Activated naive CD4-positive, alpha-beta T cell treated with anti-CD3 and anti-CD28 coated beads, Interleukin-2, amount 50 U/mL, for 72 hours (primary cell): ENCODE measurements at regions not wholly inside any gene's neighbourhood (a gene's known extent, or its start where the extent isn't known, plus 50 kb on each side); places are given as distances from the start of the nearest gene placed in this dataset.
A peak's percentile ranks its signal among the peaks of the same experiment; 100 is the strongest.
"Not testable (repeated sequence)": the region's sequence is repeated elsewhere in the genome, so short reads cannot be mapped to it uniquely, and the experiment has no call there.

Experiments
- ATAC-seq, 2 donors: fragments of 150-1000 bp; cut with Tn5 transposase; 2 replicates each; pipeline ENCODE4 v1.10.0; 2021; ENCODE audit warnings: mild to moderate bottlenecking in 2 of 2, moderate library complexity in 2 of 2
- DNase-seq, 2 donors: peaks; one replicate each; pipeline ENCODE4 v3.0.0; 2021 to 2022; ENCODE audit warnings: low spot score in 2 of 2
- H3K27ac Mint-ChIP-seq, 2 donors: one replicate each; pipeline ENCODE4 v1.8.0; 2022; ENCODE audit warnings: mild to moderate bottlenecking in 2 of 2, mixed read lengths in 2 of 2
- H3K36me3 Mint-ChIP-seq, 2 donors: one replicate each; pipeline ENCODE4 v1.8.0; 2022; ENCODE audit warnings: mixed read lengths in 2 of 2
- H3K9me3 Mint-ChIP-seq, 2 donors: one replicate each; pipeline ENCODE4 v1.8.0; 2022; ENCODE audit warnings: mixed read lengths in 2 of 2

DNA sequence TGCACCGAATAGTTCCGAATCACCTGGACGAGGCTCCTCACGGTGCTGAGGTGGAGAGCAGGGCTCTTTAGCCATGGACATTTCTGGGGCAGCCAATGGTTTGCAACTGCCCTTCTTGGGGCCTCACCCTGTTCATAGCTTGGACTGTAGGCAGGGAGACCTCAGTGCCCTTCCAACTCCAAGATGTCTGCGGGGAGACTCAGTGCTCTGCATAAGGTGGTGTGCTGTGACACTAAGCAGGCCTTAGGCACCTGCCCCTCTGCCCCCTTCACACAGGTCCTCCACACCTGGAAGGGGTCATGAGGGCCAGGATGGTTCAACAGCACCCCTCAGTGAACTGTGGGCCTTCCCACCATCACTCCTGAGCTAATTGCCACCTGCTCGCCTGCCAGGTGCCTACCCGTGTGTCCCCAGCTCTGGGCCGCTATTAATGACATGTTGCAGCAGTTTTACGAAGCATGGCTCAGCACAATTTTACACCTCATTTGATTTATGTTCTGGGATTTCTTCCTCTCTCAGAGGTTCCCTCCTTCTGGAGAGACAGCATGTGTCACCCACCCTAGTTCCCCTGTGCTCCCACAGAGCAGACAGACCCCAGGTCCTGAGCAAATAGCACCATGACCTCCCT lies 101.2 kb upstream of the SMAD3 start:
- ATAC-seq (no peak), DNase-seq (no peak)
- H3K36me3 Mint-ChIP-seq, result no peaks in the 10 kb centered on the region
- no peaks in the 10 kb centered on the region for H3K9me3 Mint-ChIP-seq
- H3K27ac Mint-ChIP-seq, result no peak overlapping the region

DNA sequence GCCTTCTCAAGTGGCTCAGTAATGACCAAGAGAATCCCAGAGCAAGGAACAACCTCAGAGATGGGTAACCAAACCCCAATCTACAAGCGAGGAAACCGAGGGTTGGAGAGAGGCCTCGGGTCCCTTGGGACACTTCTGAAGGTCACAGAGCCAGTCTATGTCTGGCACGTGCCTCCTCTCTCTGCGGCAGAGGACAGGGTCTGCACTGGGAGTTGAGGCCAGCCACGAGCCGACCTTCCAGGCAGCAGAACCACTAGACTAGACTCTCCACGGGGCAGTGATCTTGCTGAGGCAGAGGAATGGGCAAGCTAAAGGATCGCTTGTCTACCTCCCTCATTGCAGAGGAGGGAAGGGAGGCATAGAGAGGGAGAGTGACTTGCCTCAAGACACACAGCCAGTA lies 100.6 kb upstream of the SMAD3 start:
- H3K9me3 Mint-ChIP-seq, result no peaks in the 10 kb centered on the region
- no peaks in the 10 kb centered on the region for H3K36me3 Mint-ChIP-seq
- no peak for ATAC-seq
- H3K27ac Mint-ChIP-seq, result peak overlapping the region in 1 of 2 donors; percentile 22
- DNase-seq, result no peak

DNA sequence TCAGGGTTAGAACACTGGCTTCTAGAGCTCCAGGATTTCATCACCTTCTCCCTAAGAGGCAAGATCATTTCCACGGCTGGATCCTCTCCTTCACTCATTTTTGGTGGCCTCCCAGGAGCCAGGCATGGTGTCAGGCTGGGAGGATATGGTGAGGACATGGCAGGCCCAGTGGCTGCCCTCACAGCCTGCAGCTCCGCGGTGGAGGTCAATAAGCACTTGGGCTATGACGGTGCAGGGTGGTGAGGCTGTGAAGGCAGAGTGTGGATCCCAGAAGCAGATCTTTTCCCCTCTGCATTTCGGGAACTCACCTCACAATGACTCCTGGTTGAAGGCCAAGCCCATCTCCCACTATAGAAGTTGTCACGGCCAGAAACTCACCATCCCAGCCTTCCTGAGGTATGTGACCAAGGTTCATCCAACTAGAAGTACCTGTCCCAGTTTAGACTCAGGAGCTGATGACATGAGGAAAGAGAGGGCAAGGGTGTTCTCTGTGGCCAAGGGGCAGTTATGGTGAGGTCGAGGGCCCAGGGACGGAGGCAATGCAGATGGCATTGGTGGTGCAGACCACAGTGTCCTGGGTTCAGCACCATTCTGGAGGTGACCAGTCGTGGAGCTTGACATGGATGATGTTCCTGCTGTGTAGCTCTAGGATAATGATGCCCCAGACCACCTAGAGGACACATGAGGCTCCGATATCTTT lies 100.1 kb upstream of the SMAD3 start:
- H3K9me3 Mint-ChIP-seq, result no peaks in the 10 kb centered on the region
- H3K27ac Mint-ChIP-seq, result peak overlapping the region in 1 of 2 donors; percentile 22
- H3K36me3 Mint-ChIP-seq, result no peaks in the 10 kb centered on the region
- DNase-seq (no peak), ATAC-seq (no peak)

DNA sequence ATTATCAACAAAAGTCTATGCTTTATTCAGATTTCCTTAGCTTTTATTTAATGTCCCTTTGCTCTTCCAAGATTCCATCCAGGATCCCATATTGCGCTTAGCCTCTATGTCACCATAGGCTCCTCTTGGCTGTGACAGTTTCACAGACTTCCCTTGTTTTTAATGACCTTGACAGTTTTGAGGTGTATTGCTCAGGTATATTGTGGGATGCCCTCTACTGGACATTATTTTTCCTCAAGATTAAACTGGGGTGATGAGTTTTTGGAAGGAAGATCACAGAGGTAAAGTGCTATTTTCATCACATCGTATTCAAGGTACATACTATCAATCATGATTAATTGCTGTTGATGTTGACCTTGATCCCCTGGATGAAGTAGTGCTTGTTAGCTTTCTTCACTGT lies 99.1 kb upstream of the SMAD3 start:
- Mint-ChIP-seq H3K27ac (no peak overlapping the region), H3K9me3 (no peaks in the 10 kb centered on the region), H3K36me3 (no peaks in the 10 kb centered on the region)
- no peak for DNase-seq
- ATAC-seq, result no peak

DNA sequence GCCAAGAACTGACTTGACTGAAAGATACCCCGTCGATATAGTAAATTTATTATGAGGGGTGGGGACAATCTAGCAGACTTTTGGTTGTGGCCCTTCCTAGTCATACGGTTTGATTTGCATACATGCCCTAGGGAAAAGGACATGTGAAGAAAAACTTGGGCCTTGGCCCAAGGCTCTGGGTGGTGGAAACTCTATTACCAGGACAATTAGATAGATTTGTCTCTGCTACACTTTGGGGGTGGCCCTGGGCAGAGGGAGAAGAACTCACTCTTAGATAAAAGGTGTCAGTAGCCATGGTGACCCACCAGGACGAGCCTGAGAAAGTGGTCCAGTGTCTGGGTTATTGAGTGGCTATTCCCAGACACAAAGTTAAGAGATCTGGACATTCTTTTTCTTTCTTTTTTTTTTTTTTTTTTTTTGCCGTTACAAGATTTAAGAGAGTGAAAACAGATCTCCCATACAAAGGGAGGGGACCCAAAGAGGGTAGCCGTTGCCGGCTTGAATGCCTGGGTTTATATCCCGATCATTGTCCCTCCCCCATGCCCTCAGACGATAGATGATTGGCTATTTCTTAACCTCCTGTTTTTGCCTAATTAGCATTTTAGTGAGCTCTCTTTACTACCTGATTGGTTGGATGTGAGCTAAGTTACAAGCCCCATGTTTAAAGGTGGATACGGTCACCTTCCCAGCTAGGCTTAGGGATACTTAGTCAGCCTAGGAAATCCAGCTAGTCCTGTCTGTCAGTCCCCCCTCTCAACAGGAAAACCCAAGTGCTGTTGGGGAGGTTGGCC lies 96.4 kb upstream of the SMAD3 start:
- no peak for ATAC-seq
- DNase-seq, result no peak
- Mint-ChIP-seq H3K9me3 (no peaks in the 10 kb centered on the region), H3K36me3 (no peaks in the 10 kb centered on the region), H3K27ac (no peak overlapping the region)

DNA sequence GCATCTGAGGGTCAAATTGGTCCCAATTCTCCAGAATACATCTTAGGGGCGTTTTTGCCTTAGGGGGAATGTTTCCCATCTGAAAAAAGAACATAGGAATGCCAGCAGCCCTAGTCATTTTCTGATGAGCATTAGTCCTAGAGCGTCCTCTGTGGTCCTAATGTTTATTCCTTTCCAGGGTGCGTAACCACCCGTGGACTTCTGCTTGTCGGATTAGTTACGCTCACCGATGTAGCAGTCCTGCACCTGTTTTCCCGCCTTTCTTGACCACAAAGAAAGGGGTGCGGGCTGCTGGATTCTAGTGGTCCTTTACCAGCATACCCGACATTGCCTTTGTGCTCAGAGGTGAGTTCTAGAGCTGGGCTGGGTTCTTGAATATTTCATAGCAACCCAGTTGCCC lies 91.3 kb upstream of the SMAD3 start:
- H3K36me3 Mint-ChIP-seq, H3K9me3 Mint-ChIP-seq, H3K27ac Mint-ChIP-seq, ATAC-seq, DNase-seq: not testable (repeated sequence)

DNA sequence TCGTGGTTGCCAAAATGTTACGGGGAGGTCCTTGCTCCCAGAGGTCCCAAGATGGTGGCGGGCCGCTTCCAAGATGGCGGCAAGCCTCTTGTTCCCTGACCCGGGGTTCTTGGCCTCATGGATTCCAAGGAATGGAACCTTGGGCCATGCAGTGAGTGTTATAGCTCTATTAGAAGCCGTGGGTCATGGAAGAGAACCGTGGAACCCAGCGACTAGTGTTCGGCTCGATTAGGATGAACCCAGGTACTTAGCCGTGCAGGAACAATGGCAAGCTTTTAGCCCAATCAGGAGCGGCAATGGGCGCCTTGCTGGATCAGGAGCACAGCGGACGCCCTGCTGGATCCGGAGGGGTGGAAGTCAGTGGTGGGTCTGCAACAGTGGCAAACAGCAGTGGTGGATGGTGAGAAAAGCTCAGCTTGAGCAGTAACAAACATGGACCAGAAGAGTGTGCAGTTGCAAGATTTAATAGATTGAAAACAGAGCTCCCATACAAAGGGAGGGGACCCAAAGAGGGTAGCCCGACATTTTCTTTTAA lies 89.2 kb upstream of the SMAD3 start:
- H3K36me3 Mint-ChIP-seq, DNase-seq, ATAC-seq, H3K27ac Mint-ChIP-seq, H3K9me3 Mint-ChIP-seq: not testable (repeated sequence)

GRCh38 chr15:66980326-66980725 lies 85.1 kb upstream of the SMAD3 start:
- not testable (repeated sequence) for H3K9me3 Mint-ChIP-seq, H3K36me3 Mint-ChIP-seq, ATAC-seq, H3K27ac Mint-ChIP-seq, DNase-seq

DNA sequence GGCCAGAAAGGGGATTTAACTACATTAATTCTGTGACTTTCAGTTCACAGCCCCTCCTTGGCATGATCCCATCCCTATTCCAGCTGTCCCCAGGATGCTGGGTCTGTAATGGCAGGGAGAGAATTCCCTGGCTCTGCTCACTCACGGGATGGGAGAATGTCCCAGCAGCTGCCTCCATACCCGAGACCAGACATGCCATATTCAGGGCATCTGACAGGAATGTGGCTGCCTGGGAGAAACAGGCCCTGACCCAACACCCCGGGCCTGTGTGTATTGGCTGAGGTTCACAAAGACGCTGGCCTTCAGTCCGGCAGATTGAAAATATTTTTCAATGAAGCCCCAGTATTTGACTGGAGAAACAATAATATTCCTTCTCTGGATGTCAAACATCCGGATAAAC lies 83.6 kb upstream of the SMAD3 start:
- Mint-ChIP-seq H3K27ac (no peak overlapping the region), H3K9me3 (peaks cover 5 to 6% of the 10 kb centered on the region in 2 donors), H3K36me3 (no peaks in the 10 kb centered on the region)
- no peak for ATAC-seq
- no peak for DNase-seq

- no peak for DNase-seq
- no peak for ATAC-seq
- Mint-ChIP-seq H3K9me3 (peaks cover 5 to 6% of the 10 kb centered on the region in 2 donors), H3K27ac (no peak overlapping the region), H3K36me3 (no peaks in the 10 kb centered on the region)
These were observed 83.2 kb upstream of the SMAD3 start for GRCh38 chr15:66982250-66982649.

DNA sequence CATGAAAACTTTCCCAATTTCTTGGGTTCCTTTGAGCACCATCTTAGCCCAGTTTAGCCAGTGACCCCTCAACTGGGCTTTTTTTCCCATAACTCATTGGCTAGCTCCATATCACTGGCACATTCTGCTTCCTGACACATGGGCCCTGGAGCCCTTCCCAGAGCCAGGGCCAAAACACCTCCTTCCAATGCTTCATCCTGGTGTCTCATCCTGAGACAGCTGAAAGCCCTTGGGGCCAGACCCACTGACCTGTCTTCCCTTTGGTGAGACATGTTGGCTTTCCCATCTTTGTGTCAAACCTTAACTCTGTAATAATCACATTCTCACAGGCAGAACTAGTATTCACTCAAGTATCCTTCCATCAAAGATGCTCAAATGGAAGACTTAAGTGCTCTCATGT lies 82.6 kb upstream of the SMAD3 start:
- DNase-seq (no peak), ATAC-seq (no peak)
- no peaks in the 10 kb centered on the region for H3K36me3 Mint-ChIP-seq
- no peak overlapping the region for H3K27ac Mint-ChIP-seq
- H3K9me3 Mint-ChIP-seq, result peaks cover 5 to 6% of the 10 kb centered on the region in 2 donors

DNA sequence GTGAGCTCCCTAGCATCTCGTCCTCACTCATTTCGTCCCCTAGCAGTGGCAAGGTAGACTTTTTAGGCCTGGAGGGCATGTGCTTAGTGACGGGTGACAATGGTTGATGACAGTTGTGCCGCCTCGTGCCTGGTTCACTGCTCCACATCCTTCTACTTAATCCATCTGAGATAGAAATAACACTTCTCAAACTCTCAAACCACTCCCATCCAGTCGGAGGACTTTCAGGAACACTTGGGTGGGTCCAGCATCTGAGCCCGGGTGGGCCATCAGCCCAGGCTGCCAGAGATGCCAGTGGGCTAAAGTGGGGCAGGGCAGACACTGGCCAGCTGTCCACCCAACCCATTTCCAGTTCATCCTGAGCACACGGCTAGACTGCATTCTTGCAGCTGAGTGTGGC lies 79.7 kb upstream of the SMAD3 start:
- peaks cover 5 to 11% of the 10 kb centered on the region in 2 donors for H3K9me3 Mint-ChIP-seq
- H3K27ac Mint-ChIP-seq, result no peak overlapping the region
- H3K36me3 Mint-ChIP-seq, result no peaks in the 10 kb centered on the region
- ATAC-seq, result no peak
- DNase-seq, result no peak

GRCh38 chr15:66986951-66987350 lies 78.5 kb upstream of the SMAD3 start:
- DNase-seq (no peak), ATAC-seq (no peak)
- Mint-ChIP-seq H3K27ac (no peak overlapping the region), H3K9me3 (peaks cover 5 to 11% of the 10 kb centered on the region in 2 donors), H3K36me3 (no peaks in the 10 kb centered on the region)

- ATAC-seq, result no peak
- no peak for DNase-seq
- Mint-ChIP-seq H3K27ac (no peak overlapping the region), H3K9me3 (peaks cover 0 to 5% of the 10 kb centered on the region in 2 donors), H3K36me3 (no peaks in the 10 kb centered on the region)
These were observed 72.3 kb upstream of the SMAD3 start for GRCh38 chr15:66993090-66993489.

DNA sequence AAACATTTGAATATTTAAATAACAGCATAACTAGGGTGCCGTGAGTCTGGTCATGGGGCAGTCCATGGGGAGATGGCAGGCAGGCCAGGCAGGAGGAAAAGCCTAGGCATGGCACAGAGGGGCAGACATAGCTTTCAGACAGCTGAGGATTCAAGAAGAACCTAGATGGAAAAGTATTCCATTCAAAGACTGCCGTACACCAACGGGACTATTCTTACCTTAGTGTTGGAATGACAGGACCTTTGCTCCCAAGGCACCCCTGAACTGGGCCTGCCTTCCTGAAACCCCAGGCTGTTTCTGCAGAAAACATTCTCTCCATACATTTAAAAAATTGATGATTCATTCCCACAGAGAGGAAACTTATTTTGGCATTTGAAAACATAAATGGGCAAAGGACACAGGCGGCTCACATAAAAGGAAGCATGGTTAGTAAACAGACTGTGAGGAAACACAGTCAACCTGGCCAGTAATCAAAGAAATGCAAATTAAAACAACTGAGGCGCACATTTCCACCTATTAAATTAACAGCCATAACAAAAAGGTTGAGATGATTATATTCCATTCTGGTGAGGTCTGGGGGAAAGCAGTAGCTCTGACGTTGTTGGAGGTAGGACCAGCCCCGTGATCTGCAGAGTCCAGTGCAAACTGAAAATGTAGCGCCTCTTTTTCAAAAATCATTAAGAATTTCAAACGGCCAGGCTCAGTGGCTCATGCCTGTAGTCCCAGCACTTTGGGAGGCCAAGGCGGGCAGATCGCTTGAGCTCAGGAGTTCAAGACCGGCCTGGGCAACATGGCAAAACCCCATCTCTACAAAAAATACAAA lies 71.3 kb upstream of the SMAD3 start:
- Mint-ChIP-seq H3K27ac (no peak overlapping the region), H3K36me3 (no peaks in the 10 kb centered on the region), H3K9me3 (peaks cover 4% of the 10 kb centered on the region in 2 donors)
- ATAC-seq, result no peak
- no peak for DNase-seq

DNA sequence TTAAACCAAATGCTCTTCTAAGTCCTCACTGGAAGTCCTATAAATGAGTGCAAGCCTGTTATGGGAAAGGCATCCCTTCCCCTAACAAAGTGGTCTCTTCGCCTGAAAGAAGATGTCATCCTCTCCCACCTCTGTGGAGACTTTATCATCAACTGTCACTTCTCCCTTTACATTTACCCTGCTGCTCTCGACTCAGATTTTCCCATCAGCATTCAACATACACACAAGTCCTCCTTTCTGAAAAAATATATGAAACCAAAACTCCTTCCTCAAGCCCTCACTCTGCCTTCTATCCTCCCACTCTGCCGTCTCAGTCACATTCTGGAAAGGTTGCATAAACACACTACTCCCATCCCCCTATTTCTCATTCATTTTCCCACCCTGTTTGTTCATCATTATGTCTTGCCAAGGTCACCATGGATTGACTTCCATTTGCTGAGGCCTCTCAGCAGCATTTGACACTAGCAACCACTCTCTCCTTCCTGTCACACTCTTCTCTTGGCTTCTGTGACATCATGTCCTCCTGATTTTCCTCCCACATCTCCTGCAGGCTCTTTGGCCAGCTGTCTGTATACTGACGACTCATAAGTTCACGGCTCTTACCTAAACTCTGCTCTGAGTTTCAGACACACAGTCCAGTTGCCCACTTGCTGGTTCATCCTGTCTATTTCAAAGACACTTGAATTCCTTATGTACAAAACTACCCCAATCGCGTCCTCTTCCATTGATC lies 70.3 kb upstream of the SMAD3 start:
- Mint-ChIP-seq H3K36me3 (no peaks in the 10 kb centered on the region), H3K27ac (no peak overlapping the region), H3K9me3 (peaks cover 0 to 4% of the 10 kb centered on the region in 2 donors)
- DNase-seq (no peak), ATAC-seq (no peak)
